GM21360 (cell line): ENCODE measurements at regions not wholly inside any gene's neighbourhood (a gene's known extent, or its start where the extent isn't known, plus 50 kb on each side); places are given as distances from the start of the nearest gene placed in this dataset.

Source experiments
- ATAC-seq: cut with Tn5 transposase; IDR thresholded peaks from one replicate; pipeline ENCODE4 v1.9.1; 2021; ENCODE audit warnings: mild to moderate bottlenecking, moderate library complexity; ENCODE audit not compliant: unreplicated experiment

DNA sequence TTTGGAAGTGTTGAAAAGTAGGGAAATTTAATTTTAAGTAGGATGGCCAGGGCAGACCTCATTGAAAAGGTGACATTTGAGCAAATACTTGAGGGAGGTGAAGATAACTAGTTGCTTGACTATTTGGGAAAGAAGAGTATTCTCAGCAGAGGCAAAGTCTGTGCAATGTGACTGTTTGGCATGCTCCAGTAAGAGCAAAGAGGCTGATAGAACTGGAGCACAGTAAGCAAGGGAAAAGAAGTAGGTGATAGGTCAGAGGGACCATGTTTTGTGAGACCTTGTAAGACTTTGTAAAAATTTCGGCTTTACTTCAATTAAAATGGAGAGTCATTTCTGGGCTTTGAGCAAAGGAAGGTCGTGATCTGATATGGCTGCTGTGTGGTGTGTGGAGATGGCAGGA, 335.8 kb downstream of the ZIC1 start:
- no peak for ATAC-seq

DNA sequence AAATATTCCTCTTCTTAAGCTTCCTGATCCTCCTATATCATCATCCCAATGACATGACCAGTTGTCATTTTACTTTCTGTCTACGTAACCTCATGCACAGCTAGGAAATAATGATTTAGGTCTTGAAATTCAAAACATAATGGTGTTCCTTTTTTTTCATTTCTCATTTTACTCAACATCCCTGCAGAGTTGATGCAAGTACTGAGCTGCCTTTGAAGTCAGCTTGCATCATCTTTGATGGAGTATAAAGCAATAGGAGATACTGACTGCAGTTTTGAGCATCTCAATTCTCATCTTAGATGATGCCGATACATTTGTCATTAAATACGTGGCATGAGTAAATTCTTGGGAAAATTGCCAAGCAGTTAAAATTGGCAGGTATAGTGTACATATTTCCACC, 346.1 kb downstream of the ZIC1 start:
- no peak for ATAC-seq

DNA sequence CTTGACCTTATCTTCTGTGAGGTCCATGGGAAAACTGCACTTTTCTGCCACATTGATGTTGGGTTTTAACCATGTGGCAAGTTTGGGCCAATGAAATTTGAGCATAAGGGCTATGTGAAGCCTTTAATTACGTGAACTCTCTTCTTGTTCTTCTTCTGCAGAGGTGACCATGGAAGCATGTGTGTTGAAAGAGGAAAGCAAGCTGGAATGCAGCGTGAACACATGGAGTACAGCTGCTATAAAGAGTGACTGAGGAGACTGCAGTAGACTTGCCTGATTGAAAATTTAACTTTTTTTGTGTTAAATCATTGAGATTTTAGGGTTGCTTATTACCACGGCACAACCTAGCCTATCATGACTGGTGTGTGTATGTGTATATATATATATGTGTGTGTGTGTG, 347.3 kb downstream of the ZIC1 start:
- no peak for ATAC-seq

DNA sequence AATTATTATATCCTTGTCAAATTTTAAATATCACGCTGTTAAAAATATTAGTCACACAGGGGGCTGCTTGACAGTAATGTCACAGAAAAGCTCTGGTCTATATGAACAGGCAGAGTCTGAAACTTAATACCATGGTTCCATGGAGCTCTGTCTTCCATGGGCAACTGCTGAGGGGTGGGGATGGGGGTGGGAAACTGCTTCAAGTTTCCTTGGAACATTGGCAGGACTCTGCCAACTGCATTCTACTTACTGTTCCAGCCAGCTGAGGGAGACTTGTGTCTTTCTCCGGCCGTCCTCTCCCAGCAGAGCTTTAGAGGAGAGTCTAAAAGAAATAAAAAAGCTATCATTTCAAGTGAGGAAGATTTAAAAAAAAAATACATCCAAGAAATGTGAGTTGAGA, 348.7 kb downstream of the ZIC1 start:
- ATAC-seq, result no peak

DNA sequence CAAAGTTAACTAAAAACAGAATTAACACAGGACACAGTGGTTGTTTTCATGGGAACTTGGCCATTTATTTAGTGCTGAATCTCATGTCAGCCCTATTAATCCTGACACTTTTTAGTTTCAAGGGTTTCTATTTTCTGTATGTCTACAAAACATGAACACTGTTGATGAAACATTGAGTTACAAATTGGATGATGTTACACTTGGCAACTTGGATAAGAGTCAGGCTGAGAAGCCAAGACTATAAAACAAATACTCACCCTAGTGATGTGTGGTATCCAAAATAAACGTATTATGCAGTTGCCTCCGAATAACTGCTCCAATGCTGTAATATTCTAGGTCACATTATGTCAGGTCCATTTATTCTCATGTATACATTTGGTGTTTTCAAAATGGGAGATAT, 349.6 kb downstream of the ZIC1 start:
- no peak for ATAC-seq

DNA sequence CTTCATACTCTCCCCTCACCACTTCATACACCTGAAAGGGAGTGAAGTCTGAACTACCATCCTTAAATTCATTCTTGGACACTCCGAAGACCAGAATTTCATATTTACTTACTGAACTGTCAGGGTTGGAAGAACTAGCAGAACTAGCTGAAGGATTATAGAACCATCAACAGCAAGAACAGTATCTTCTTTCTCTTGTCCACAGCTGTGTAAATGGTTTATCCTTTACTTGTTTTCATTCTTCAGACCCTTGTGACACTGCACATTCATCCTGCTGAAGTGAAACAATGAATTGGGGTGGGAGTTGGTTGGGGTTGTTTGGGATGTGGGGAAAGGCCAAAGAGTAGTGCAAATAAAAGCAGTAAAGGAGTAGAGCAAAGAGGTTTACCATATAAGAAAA, 350.9 kb downstream of the ZIC1 start:
- no peak for ATAC-seq

DNA sequence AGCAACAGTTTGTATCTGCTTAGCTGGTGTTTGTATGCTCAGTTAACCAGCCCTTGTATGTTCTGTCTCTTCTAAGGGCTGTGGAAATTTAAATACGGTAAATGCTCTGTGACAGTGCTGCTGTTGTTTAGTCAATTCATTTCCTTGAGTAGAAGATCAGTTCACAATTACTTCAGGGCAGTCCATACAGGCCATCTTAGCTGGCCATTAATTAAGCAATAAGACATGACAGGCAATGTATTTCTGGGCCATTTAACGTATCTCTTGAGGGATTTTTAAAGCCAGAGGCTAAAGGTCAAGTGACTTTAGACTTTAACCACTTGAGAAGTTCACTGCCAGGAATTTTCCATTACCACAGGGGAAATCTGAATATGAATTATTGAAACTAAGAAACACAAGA, 351.8 kb downstream of the ZIC1 start:
- ATAC-seq, result no peak

DNA sequence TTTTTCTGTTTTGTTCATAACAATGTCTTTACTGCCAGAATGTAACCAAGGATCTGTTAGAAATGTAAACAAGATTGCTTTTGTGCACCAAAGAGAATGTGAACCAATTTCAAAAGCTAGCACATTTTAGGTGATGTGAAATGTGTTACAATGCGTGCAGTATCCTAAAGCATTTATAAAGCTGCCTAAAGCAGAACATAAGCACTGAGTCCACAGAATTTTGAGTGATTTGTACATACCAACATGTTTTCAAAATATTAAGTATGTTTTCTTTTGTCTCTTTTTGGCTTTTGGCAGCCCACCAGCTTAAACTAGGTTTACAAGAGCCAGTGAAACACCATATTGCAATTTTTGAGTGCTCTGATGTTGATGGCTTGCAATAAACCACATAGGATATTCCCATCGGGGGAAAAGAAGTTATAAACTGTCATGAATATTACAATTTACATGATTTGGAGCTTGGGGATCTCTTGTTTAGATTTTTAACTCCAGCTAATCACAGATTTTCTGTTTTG, 364.0 kb downstream of the ZIC1 start:
- ATAC-seq, result no peak

DNA sequence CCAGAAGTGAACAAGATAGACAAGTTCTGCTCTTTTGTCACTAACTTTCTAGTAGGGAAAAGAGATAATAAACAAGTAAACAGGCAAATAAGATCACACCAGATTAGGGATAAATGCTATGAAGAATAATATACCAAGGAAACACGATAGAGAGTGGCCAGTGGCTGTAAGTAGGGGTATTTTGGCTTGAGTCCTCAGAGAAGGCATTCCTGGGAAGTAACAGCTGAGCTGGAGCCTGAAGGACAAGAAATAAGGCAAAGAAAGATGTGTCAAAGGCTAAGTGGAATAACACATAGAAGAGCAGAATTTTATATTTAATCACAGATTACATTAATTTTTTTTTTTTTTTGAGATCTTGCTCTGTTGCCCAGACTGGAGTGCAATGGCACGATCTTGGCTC, 366.2 kb downstream of the ZIC1 start:
- no peak for ATAC-seq

DNA sequence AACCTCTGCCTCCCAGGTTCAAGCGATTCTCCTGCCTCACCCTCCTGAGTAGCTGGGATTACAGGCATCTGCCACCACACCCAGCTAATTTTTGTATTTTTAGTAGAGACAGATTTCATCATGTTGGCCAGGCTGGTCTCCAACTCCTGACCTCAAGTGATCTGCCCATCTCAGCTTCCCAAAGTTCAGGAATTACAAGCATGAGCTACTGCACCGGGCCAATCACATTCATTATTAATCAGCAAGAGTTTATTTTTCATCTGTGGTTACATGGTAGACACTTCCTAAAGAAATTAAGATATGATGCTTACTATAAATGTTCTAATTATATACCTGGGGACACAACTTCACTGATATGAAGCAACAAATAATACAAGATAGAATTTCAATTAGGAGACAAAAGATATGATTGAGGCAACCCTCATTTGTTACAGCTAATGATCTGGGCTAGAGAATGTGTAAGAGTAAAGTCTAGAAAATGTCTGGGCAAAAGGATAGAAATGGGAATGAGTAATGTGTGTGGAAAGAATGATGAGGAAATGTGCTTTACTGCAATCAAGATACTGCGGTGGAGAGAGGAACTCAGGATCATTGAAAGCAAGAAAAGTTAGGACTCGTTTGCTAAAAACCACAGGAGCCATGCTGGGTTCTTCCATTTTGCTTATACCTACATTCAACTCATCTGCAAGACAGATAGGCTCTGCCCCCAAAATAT, 366.8 kb downstream of the ZIC1 start:
- ATAC-seq, result no peak

DNA sequence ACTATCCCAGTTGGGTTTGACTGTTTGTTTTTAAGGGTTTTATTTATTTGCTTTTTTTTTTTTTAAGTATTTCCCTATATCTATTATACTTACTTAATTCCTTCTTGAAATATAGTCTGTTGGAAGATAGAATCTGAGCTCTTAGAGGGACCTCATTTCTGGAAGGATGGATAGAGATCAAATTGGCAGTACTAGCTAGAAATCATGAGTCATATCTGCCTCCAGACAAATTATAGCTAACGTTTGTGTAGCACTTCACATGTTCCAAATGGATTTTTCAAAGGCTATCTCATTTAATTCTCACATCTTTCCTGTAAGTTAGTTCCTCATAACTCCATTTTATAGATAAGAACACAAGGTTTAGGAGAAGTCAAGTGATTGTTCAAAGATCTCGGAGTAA, 384.7 kb downstream of the ZIC1 start:
- ATAC-seq, result no peak

DNA sequence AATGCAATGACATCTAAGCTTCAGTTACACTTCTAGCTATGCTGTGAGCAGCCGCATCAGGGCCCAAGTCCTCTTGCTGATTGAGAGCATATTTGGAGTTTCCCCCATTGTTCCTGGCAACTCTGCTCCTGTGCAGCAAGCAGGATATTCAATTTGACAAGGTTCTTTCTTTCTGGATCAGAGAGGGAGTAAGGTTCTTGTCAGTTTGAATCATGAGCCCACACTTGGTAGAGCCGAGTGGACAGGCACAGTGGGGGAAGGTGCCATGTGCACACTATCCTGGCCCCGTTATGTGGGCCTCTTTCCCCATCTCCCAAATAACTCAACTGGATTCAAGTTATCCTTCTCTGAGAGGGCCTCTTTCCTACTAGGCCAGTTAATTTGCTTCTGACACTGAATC, 385.4 kb downstream of the ZIC1 start:
- ATAC-seq, result no peak

DNA sequence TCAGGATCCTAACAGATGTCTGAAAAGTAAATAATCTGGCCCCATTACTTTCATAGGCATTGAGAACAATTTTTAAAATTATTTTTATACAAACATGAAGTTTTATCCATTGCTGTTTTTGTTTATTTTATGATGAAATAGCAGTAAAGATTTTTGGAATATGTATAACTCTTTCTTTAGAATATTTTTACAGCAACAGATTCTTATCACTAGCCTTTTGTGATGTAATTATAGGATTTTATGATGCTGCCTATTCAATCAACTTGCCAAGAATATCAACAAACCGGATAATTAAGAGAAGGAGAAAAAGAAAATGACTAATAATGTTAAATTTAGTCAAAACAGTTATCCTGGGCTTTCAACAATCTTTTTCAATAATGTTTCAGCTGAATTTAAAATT, 386.3 kb downstream of the ZIC1 start:
- ATAC-seq, result no peak

DNA sequence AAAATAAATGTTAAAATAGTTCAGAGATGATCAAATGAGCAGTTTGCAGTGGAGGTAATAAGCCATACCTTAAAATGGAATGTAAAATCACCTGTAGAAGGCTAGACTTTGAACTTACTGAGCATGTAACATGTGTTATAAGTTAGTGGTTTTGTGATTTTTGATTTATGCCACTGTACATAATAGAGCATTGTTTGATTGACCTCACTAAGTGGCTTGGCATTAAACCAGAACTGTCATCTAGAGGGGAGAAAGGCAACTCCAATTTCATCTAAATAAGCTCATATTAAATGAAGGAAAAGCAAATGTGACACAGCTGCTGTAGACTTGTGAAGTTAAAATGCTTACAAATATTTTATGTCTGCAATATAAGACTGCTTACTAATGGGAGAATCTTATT, 387.9 kb downstream of the ZIC1 start:
- no peak for ATAC-seq

DNA sequence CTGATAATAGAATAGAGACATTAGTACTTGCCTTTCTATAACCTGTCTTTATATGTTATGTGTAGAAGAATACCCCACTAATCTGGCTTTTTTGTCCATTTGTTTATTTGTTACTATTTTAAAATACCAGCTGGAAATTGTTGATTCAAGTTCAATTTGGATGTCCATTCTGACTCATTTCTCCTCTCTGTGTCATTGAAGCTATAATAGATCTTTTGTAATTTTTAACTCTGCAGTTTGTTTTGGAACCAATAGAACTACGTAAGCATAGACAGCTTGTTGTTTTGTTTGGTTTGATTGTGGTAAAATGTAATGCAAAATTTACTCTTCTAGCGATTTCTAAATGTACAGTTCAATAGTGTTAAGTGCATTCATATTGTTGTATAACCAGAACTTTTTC, 390.4 kb downstream of the ZIC1 start:
- ATAC-seq, result no peak

DNA sequence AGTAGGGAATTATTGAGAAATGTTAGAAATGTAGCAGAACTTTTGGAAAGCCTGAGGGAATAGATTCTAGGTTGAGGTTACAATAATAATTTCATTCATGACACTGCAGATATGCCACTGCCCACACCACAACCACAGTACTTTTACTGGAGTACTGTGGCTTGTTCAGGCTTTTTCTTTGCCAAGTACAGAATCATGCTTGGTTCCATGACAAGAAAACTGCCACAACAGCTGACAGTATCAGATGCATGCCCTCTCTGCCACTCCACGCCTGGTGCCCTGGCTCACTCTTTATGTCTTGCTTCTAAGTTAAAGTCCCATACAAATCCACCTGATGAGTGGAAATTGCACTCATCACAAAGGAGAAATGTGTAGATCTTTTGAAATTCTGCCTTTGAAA, 398.6 kb downstream of the ZIC1 start:
- no peak for ATAC-seq

DNA sequence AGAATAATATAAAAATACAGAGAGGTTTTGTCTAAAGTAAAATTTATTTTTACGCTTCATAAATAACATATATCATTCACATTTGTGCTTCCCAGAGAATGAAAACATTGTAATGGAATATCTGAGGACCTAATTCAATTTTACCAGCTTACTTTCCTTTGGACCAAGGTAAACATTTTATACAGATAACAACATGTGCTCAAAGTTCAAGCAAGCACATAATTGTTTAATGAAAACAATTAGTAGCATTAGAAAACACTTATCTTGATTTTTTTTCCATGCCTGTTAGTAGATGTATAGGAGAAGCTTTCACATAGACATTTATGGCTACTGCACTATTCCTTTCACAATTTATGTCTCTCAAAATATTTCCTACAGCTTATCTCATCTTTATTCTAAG, 400.0 kb downstream of the ZIC1 start:
- no peak for ATAC-seq

DNA sequence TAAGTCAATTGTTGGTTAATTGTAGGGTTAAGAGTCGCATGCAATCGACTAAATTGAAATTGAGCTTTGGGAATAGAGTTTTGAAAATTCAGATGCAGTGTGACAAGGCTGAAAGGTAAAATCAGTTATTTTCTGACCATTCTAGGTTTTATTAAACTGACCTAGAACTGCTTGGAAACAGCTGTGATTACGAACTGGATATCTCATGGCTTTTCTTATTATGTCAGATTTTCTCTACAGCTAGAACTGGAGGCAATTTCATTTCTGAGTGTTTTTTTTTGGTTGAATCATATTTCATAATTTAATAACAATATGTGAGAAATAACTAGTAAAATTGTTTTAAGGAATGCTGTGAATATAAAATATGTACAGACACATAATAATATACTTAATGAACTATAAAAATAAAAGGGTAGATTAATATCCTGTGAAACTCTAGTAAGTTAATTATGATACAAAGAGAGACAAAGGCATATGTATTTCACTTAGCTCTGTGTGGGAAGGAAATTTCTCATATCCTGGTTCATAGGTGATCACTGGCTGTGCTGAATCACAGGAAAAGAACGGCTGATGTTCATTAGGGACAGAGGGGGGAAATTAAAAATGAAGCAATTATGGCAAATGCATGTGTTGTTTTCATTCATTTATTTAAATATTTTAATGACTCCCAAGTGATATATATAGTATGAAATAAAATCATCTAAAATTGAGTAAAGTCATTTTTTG, 403.2 kb downstream of the ZIC1 start:
- no peak for ATAC-seq

DNA sequence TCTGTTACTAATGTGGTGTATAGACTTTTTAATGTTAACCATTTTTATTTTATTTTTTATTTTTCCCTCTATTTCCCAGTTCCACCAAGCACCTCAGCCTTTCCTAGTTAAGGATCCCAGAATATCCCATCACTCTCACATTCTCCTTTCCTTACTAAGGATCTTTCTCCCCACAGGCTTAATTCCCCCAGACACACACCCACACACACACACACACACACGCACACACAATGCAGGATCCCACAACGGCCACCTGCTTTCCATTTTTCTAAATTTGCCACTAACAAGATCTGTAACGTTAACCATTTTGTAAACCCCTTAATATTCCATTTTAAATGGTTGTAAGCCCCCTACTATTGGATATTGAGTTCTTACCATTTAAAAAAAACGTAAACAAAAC, 404.1 kb downstream of the ZIC1 start:
- ATAC-seq, result no peak

DNA sequence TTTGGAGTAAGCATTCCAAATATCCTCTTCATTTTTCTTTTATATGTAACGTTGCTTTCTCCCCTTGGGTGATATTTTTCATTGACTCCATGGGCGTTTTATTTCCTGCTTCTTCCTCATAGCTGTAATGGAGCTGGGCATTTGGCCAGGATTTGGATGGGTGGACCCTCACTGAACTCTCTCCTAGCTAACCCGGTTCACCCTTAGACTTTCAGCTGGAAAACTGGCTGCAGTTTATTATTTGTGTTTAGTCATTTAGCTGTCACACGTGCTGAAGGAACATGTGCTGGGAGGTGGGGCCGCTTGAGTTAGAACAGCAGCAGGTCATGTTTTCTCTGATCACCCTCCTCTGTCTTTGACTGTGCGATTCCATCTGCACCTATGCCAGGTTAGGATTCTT, 407.6 kb downstream of the ZIC1 start:
- no peak for ATAC-seq

DNA sequence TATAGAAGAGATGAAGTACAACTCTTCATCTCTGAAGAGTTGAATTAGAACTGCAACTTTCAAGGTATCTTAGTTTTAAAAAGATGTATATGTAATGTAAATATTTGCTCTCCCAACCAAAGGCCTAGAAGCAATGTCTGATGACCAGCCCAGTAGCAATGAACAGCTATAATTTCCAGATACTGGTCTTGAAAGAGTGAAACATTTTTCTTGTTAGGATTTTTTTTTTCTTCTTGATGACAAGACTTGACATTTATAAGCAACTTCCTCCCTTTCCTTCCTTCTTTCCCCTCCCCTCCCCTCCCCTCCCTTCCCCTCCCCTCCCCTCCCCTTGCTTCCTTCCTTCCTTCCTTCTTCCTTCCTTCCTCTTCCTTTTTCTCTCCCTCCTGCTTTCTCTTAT, 423.4 kb downstream of the ZIC1 start:
- ATAC-seq, result no peak

DNA sequence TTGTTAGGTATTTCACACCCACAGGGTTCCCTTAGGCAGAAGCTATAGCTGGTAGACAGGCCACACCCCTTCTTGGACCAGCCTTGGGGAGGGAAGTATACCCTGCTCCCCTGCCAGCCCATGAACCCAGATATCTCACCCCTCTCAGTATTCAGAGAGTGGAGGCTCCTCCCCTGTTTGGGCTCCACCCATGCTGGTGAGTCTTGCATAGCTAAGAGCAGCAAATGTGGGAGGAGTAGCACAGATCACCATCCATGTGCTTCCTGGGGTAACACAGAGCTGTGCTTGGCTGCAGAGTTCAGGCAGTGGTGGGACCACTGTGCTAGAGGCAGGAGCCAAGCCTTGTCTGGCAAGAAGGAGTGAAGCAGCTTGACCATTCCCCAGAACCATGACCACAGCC, 427.2 kb downstream of the ZIC1 start:
- ATAC-seq, result no peak

DNA sequence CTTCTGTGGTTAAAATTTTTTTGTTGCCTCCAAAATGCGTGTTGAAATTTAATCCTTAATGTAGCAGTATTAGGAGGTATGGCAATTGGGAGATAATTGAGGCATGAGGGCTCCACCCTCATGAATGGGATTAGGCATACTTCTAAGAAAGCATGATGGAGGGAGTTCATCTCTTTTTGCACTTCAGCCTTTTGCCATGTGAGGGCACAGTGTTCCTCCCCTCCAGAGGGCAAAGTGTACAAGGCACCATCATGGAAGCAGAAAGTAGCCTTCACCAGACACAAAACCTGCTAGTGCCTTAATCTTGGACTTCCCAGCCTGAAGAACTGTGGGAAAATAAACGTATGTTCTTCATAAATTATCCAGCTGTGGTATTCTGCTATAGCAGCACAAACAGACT, 429.5 kb downstream of the ZIC1 start:
- ATAC-seq, result no peak
